Amniotic stem cell (primary cell): ENCODE measurements at regions not wholly inside any gene's neighbourhood (a gene's known extent, or its start where the extent isn't known, plus 50 kb on each side); places are given as distances from the start of the nearest gene placed in this dataset.
"Not testable (repeated sequence)": the region's sequence is repeated elsewhere in the genome, so short reads cannot be mapped to it uniquely, and the experiment has no call there.

ENCODE experiments used
- DNase-seq: peaks from one replicate; lab custom pipeline; 2025; lab: John Stamatoyannopoulos, UW

DNA sequence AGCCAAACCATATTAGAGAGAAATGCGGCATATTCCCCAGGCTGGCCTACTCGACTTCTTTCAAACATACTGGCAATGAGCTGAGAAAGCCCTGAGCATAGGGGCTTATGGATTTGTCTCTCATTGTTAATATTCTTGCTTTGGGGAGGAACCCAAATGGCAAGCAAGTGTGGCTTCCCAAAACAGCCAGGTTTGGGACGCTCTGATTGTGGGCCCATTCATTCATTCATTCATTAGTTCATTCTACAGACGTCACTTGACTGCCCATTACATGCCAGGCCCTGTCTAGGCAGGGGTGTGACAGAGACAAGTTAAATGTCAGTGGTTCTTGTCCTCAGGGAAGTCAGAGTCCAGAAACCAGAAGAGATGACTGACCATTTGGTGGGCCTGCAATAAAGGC is 77.4 kb upstream of the THBS1 start:
- no peak for DNase-seq

DNA sequence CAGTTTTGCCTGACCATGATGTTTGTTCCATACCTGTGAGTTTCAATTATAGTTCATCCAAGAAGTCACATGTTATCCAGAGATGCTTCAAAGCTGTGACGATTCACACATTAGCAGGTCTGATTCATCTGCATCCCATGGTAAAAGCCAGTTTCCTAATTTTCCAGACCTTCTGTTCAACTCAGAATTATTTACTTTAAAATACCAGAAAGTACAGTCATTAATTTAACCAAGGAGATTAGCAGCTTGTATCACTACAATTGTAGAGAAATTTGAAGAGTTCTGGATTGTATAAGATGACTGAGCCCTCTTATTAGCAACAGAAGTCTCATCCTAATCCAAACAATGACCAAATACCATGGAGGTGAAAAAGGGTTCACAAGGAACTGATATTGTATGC is 76.1 kb upstream of the THBS1 start:
- DNase-seq, result peak; percentile 29

DNA sequence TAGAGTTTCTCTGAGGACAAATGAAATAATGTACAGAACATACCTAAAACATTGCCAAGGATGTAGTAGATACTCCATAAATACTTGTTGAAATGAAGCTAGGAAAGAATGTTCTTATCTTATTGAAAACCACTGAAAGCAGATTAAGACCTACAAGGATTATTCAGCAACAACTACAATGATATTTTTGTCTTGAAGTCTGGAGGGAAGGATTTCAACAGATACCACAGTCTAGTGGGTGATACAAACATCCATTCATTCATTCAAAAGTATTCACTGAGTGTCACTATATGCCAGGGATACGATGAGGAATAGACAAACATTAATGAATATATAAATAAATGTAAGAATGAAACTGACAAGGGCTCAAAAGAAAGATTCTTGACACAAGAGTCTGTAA is 74.7 kb upstream of the THBS1 start:
- DNase-seq, result no peak

DNA sequence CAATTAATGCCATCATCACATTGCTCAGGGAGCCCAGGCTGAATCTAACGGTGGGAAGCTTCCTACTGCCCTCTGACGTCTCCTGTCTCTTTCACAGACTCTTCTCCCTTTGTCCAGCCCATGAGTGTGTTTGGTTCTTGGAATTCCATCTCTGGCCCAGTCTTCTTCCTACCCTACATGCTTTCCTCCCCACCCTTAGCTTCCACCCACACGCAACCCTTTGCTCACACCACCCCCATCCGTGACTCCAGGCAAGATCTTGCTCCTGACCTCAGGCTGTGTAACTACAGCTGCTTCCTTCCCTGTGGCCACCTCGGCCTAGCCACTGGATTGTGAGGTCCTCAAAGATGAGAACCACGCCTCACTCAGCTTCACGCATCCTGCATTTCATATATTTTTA is 72.3 kb upstream of the THBS1 start:
- DNase-seq, result no peak

DNA sequence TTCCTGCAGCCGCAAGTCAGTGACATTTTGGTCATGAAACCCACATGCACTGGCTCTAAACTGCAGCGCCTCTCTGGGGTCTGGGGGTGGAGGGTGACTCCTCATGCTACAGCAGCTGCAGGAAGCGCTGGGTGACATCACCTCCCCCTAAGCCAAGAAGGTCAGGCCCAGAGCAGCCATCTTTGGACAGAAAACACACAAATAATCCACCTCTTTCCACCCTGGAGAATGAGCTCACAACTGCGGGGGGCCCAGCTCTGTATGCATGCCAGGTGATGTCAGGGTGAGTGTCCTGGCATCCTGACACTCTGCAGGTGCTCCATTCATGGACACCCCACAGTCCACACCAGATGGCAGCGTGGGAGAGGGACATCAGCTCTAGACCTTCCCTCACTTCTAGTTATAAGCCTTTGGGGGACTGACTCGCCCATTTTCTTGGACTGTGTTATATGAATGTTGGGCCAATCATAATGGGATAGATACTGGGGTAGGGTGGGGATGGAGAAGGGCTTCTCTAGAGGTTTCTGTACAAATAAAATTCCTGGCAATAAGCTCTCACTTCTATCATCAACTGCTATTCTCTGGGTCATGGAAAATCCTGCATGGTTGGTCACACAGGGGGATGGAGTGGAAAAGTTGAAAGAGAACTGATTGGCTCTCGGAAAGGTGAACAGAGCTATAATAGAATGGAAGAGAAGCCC is 70.7 kb upstream of the THBS1 start:
- DNase-seq, result no peak

DNA sequence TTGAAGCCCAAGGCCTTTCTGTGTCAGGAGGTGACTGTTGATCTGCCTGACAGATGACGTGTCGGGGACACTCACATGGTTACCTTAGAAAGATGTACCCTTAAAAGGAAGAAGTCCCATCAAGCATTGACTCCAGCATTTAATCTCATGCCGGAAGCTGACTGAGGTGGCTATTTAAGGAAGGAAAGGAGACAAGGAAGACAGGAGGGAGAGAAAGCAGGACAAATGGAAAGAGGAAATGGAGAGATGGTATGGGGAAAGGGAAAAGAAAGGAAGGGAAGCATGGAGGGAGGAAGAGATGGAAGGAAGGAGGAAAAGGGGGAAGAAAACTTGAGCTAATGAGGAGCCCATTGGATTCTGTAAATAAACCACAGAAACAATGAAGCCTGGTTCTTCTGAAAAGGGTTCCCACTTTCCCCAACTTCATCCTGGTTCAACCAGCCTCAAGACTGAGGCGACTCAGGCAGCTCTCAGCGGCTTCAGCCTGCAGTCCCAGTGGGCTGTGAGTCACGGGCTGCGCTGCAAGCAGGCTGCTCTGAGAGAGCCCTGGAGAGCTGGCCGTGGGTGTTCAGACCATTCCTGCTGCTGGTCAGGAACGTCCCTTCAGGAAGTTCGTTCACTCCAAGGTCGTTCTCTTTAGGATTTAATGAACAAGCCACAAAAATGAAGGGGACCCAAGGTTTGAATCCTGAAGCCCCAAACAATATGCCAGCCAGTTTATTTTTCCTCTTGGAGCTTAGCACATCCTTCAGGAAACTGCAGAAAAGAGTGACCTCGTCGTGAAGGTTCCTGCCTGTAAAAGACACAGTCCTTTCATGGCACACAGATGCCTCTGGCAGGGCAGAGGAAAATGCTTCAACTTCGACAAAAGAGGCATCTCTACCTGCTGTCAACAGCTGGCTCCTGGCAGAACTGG is 69.6 kb upstream of the THBS1 start:
- DNase-seq, result peak; percentile 81

DNA sequence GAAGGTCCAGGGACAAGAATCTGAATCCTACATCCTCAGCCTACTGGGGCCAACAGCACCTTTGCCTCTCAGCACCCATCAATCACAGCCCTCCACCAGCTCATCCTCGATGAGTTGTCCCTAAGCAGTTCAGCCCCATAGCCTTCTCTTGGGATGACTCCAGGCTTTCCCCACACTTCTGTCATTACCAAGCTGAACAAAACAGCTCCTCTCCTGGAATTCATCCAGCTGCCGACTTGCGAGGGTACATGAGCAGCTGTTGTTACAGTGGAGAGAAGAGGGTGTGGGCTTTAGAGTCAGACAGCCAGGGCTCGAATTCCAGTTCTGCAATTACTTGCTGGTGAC is 69.0 kb upstream of the THBS1 start:
- no peak for DNase-seq

DNA sequence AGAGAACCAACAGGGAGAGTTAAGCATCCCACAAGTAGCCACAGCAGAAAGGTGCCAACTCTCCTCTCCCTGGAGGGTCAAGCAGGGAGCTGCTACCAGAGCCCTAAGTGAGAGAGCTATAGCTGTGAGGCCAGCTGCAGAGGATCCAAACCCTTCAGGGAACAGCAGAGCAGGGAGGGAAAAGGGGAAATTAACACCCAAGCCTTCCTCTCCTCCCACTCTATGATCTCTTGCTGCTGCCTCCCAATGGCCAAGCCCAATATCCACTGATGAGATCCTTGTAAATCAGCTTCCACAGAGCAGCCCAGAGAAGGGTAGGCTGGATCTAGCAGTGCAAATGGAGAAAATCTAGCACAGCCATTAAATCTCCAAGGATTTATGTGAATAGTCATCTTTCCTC is 68.2 kb upstream of the THBS1 start:
- DNase-seq, result no peak

DNA sequence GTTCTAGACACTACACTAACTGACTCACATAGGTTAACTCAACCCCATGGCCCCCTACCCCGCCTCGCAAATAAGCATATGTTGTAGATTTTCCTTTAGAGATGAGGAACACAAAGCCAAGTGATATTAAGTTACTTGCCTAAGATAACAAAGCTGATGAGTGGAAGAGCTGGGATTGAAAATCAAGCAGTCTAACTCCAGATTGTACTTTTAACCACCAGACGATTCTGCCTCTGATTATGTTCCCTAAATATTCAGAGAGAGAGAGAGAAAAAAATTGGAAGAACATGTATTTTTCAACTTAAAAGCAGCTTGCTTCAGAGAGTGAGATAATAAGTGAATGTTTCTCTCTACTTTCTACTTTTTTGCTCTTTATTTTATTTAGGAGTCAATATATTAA is 66.9 kb upstream of the THBS1 start:
- no peak for DNase-seq

DNA sequence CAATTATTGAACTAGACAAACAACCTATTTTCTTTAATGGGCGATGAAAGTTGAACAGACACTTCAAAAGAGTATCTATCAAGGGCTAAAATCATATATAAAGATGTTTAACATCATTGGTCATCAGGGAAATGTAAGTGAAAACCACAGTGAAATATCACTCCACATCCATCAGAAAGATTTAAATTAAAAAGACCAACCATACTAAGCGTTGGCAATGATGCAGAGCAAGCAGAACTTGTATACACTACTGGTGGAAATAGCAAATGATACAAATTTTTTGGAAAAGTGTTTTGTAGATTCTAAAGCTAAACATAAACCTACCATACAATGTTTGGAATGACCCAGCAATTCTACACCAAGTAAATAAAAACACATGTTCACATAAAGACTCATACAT is 65.9 kb upstream of the THBS1 start:
- DNase-seq, result no peak

DNA sequence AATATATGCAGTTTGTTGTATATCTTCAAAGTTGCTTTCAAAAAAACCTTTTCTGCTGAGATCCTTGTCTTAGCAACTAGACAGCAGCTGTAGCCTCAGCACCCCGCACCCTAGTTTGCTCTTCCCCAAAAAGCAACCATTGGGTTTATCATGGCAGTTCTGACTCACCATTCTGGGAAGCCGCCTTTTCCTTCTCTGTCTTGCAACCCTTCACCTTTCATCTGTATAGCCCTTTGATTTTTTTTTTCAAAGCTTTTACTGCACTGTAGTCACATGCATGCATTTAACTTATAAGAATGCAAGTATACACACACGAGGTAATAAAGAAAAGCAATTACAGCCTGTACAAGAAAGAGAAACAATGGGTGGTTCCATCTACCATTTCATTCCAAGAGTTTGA is 65.1 kb upstream of the THBS1 start:
- DNase-seq, result no peak

DNA sequence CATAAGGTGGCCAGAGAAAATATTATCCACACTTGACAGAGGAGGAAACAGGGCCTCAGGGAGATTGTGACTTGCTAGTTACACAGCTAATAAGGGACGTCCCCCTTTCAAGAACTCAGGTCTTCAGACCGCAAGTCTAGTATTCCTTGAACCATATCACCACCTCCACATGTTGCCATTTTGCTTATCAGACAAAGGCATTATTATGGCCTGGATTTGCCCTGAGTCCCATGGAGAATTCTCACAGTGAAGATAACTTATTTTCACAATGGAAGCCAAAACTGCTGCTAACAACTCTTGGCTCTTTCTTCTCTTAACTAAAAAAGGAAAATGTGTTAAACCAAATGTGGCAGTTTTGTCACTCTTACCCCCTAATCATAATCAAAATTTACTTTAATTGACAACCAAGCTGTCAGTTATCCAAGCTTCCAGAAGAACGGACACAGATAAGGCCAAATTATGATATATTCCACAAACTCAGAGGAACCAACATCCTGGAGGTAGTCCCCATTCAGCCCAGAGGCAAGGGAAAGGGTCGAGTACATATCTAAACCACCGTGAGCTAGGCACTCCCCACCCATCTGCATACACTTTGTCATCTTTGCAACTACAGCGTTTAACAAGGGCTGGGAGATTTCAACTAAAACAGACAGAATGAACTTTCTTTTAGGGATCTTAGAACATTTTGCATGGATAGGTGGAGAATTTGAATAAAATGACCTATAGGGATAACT is 63.6 kb upstream of the THBS1 start:
- no peak for DNase-seq

DNA sequence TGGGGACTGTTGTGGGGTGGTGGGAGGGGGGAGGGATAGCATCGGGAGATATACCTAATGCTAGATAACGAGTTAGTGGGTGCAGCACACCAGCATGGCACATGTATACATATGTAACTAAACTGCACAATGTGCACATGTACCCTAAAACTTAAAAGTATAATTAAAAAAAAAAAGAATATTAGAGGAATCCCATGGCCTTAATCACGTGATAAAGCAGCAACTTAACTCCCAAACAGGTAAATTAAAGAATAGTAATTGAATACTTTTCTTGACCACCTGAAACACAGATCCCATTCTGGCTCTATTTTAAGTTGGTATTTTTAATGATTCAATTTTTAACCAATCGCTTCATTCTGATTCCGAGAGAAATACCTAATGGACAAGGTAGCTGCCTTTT is 56.9 kb upstream of the THBS1 start:
- DNase-seq, result not testable (repeated sequence)

DNA sequence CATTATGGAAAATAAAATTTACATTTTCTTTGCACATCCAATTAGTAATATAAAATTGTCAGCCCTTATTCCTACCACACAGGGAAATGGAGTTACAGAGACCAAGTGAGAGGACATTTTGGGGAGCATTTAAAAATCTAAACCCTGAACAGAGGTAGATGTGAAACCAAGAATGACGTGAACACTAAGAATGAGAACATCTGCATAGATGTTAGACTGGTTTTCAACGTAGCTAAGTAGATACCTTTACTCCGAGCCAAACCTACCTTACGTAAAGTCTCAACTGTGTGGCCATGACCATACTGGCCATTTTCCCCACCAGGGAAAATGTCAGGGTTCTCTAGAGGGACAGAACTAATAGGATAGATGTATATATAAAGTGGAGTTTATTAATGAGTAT is 51.4 kb upstream of the THBS1 start:
- DNase-seq, result no peak

DNA sequence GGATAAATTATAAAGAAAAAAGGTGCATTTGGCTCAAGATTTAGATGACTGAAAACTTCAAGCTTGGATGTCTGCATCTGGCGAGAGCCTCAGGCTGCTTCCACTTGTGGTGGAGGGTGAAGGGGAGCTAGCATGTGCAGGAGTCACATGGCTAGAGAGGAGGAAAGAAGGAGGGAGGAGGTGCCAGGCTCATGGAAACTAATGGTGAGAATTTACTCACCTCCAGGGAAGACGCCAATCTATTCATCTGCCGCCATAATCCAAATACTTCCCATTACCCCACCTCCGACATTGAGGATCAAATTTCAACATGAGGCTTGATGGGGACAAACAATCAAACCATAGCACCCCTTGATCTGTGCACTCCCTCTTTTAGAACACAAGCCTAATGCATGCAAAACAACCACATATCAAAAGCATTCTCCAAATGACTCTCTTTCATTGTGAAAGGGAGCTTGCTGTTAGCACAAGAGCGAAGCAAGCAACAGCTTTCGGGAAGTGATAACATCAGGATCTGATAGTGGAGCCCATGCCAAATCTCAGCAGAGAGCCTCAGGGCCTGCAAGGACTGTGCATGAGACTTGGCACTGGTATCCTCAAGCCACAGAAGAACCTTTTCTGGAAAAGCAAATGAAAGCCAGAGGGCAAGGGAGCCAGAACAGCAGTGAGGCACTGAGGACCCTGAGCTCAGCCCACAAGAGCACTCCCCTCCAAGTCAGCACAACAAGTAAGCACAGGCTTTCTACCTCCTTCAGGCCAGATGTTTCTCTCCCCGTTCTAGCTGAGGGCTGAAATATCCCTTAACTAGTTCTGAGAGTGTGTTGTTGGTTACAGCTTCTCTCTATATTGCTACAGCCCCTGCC is 50.2 kb upstream of the THBS1 start:
- DNase-seq, result no peak
